H9 (cell line): ENCODE measurements at regions not wholly inside any gene's neighbourhood (a gene's known extent, or its start where the extent isn't known, plus 50 kb on each side); places are given as distances from the start of the nearest gene placed in this dataset.
A peak's percentile ranks its signal among the peaks of the same experiment; 100 is the strongest.

ENCODE experiments used
- DNase-seq: peaks from one replicate; pipeline ENCODE4 v3.0.0-alpha.2; 2017
- H2AFZ ChIP-seq: one replicate; pipeline ENCODE4 v1.6.1; 2013; ENCODE audit warnings: mild to moderate bottlenecking, low read length, control low read depth, moderate library complexity
- H2AK5ac ChIP-seq: 2 replicates; pipeline ENCODE4 v1.6.1; 2013; ENCODE audit warnings: low read length, control low read depth, mixed read lengths; ENCODE audit not compliant: insufficient read length
- H2BK120ac ChIP-seq: one replicate; pipeline ENCODE4 v1.6.1; 2013; ENCODE audit warnings: low read depth, mild to moderate bottlenecking, low read length, control low read depth, inconsistent platforms; ENCODE audit not compliant: poor library complexity, severe bottlenecking
- H2BK12ac ChIP-seq: 2 replicates; pipeline ENCODE4 v1.6.1; 2013; ENCODE audit warnings: low read length, control low read depth, mixed read lengths, low read depth; ENCODE audit not compliant: insufficient read length
- H2BK15ac ChIP-seq: 2 replicates; pipeline ENCODE4 v1.6.1; 2013; ENCODE audit warnings: low read depth, low read length, control low read depth
- H2BK20ac ChIP-seq: one replicate; pipeline ENCODE4 v1.6.1; 2013; ENCODE audit warnings: low read depth, mild to moderate bottlenecking, low read length, control low read depth, inconsistent platforms; ENCODE audit not compliant: poor library complexity, severe bottlenecking
- H2BK5ac ChIP-seq: 2 replicates; pipeline ENCODE4 v1.6.1; 2013; ENCODE audit warnings: low read length, control low read depth, mixed read lengths; ENCODE audit not compliant: insufficient read length
- H3K14ac ChIP-seq: 2 replicates; pipeline ENCODE4 v1.6.1; 2013; ENCODE audit warnings: low read length, control low read depth; ENCODE audit not compliant: insufficient read depth
- H3K18ac ChIP-seq: 2 replicates; pipeline ENCODE4 v1.6.1; 2013; ENCODE audit warnings: low read depth, mild to moderate bottlenecking, mixed read lengths, low read length, control low read depth; ENCODE audit not compliant: insufficient read length
- H3K23ac ChIP-seq: 2 replicates; pipeline ENCODE4 v1.6.1; 2013; ENCODE audit warnings: low read length, control low read depth, mixed read lengths, low read depth; ENCODE audit not compliant: insufficient read length
- H3K23me2 ChIP-seq: 2 replicates; pipeline ENCODE4 v1.6.1; 2013; ENCODE audit warnings: low read depth, mild to moderate bottlenecking, mixed read lengths, low read length, control low read depth; ENCODE audit not compliant: insufficient read length, poor library complexity, severe bottlenecking
- H3K27ac ChIP-seq: 2 replicates; pipeline ENCODE4 v1.5.1; 2013; ENCODE audit warnings: low read length, control low read depth, mixed read lengths, low read depth; ENCODE audit not compliant: insufficient read length
- H3K27me3 ChIP-seq: 2 replicates; pipeline ENCODE4 v1.6.1; 2013; ENCODE audit warnings: low read length, control low read depth, inconsistent platforms; ENCODE audit not compliant: insufficient read depth
- H3K4ac ChIP-seq: 2 replicates; pipeline ENCODE4 v1.6.1; 2013; ENCODE audit warnings: low read depth, mild to moderate bottlenecking, control low read depth, inconsistent platforms, low read length, moderate library complexity
- H3K4me1 ChIP-seq: 2 replicates; pipeline ENCODE4 v1.6.1; 2013; ENCODE audit warnings: low read length, control low read depth, inconsistent platforms; ENCODE audit not compliant: insufficient read depth
- H3K4me2 ChIP-seq: 2 replicates; pipeline ENCODE4 v1.6.1; 2013; ENCODE audit warnings: low read length, control low read depth, mixed read lengths; ENCODE audit not compliant: insufficient read length, insufficient read depth
- H3K56ac ChIP-seq: 2 replicates; pipeline ENCODE4 v1.6.1; 2013; ENCODE audit warnings: low read depth, mild to moderate bottlenecking, mixed read lengths, low read length, control low read depth; ENCODE audit not compliant: insufficient read length
- H3K79me1 ChIP-seq: 2 replicates; pipeline ENCODE4 v1.6.1; 2013; ENCODE audit warnings: low read depth, mild to moderate bottlenecking, moderate library complexity, low read length, control low read depth, inconsistent platforms; ENCODE audit not compliant: insufficient read depth, poor library complexity, severe bottlenecking
- H3K79me2 ChIP-seq: 2 replicates; pipeline ENCODE4 v1.6.1; 2013; ENCODE audit warnings: low read length, control low read depth, inconsistent platforms; ENCODE audit not compliant: insufficient read depth
- H3K9ac ChIP-seq: 2 replicates; pipeline ENCODE4 v1.6.1; 2013; ENCODE audit warnings: low read length, control low read depth, mixed read lengths; ENCODE audit not compliant: insufficient read length; ENCODE audit errors: extremely low read depth
- H3K9me3 ChIP-seq: one replicate; pipeline ENCODE4 v1.6.1; 2013; ENCODE audit warnings: low read depth, low read length, inconsistent platforms; ENCODE audit not compliant: control insufficient read depth
- H3T11ph ChIP-seq: one replicate; pipeline ENCODE4 v1.6.1; 2013; ENCODE audit warnings: mild to moderate bottlenecking, low read length, control low read depth, inconsistent platforms
- H4K20me1 ChIP-seq: one replicate; pipeline ENCODE4 v1.6.1; 2013; ENCODE audit not compliant: control insufficient read depth, insufficient read length, insufficient read depth
- H4K5ac ChIP-seq: 2 replicates; pipeline ENCODE4 v1.6.1; 2013; ENCODE audit warnings: low read depth, mild to moderate bottlenecking, mixed read lengths, low read length, control low read depth; ENCODE audit not compliant: insufficient read length
- H4K8ac ChIP-seq: replicated peaks from 2 replicates; pipeline ENCODE4 v1.6.1; 2013; ENCODE audit warnings: low read length, control low read depth, mixed read lengths, low read depth; ENCODE audit not compliant: insufficient read length
- H4K91ac ChIP-seq: 2 replicates; pipeline ENCODE4 v1.6.1; 2013; ENCODE audit warnings: low read depth, mild to moderate bottlenecking, moderate library complexity, mixed read lengths, low read length, control low read depth; ENCODE audit not compliant: insufficient read length
- H3K27ac Mint-ChIP-seq, 3 experiments: 2 replicates in 2 of 3; 3 replicates in 1 of 3; pipeline ENCODE4 v1.8.0; 2020 to 2021; ENCODE audit warnings: mixed read lengths in 3 of 3, mild to moderate bottlenecking in 1 of 3, moderate library complexity in 1 of 3
- H3K27me3 Mint-ChIP-seq: 2 replicates; pipeline ENCODE4 v1.8.0; 2021; ENCODE audit warnings: low read depth, mild to moderate bottlenecking, moderate library complexity, mixed read lengths
- H3K36me3 Mint-ChIP-seq, 3 experiments: 2 replicates in 2 of 3; 3 replicates in 1 of 3; pipeline ENCODE4 v1.8.0; 2020 to 2021; ENCODE audit warnings: low read depth in 3 of 3, mixed read lengths in 3 of 3; ENCODE audit not compliant: insufficient read depth in 1 of 3
- H3K4me1 Mint-ChIP-seq, 2 experiments: 2 replicates each; pipeline ENCODE4 v1.8.0; 2020; ENCODE audit warnings: mixed read lengths in 2 of 2
- H3K4me3 Mint-ChIP-seq, 2 experiments: 2 replicates in 1 of 2; 3 replicates in 1 of 2; pipeline ENCODE4 v1.8.0; 2020 to 2021; ENCODE audit warnings: mild to moderate bottlenecking in 2 of 2, mixed read lengths in 2 of 2, moderate library complexity in 1 of 2
- H3K9me3 Mint-ChIP-seq, 2 experiments: 2 replicates in 1 of 2; 3 replicates in 1 of 2; pipeline ENCODE4 v1.8.0; 2020; ENCODE audit warnings: mild to moderate bottlenecking in 2 of 2, mixed read lengths in 2 of 2, moderate library complexity in 1 of 2
- CTCF ChIP-seq: fragments of 200-600 bp; sonication (generic); conservative IDR thresholded peaks from 3 replicates; pipeline ENCODE4 v1.8.0; 2021; ENCODE audit warnings: antibody characterized with exemption, mild to moderate bottlenecking
- WGBS: extraction: QIAGEN DNeasy Blood & Tissue Kit; methylation state at CpG from one replicate; pipeline ENCODE4 v1.1.7; 2013; ENCODE audit warnings: missing lambda C conversion rate, low lambda C conversion rate, mixed read lengths; ENCODE audit not compliant: insufficient read length; ENCODE audit errors: extremely low coverage; 5-methylcytosine and 5-hydroxymethylcytosine counted together

GRCh38 chr3:181896605-181897004 is 184.9 kb downstream of the SOX2 start:
- no peaks in the 10 kb centered on the region for H3K27me3 ChIP-seq
- H3K56ac ChIP-seq = no peak overlapping the region
- H2BK15ac ChIP-seq = no peak overlapping the region
- H3K14ac ChIP-seq = no peak overlapping the region
- H3K23me2 ChIP-seq = no peaks in the 10 kb centered on the region
- no peak overlapping the region for H2BK5ac ChIP-seq
- H2AK5ac ChIP-seq = no peak overlapping the region
- no peak overlapping the region for H3T11ph ChIP-seq
- H4K8ac ChIP-seq = no peak overlapping the region
- no peak overlapping the region for H2BK12ac ChIP-seq
- no peak for DNase-seq
- Mint-ChIP-seq H3K4me3 (no peak overlapping the region), H3K27ac (peak overlapping the region in 1 of 3 experiments; percentile 42; a peak in 2 of 7 replicates), H3K36me3 (no peaks in the 10 kb centered on the region; a peak in 1 of 7 replicates), H3K9me3 (no peaks in the 10 kb centered on the region), H3K27me3 (no peaks in the 10 kb centered on the region), H3K4me1 (peaks cover 7% of the 10 kb centered on the region in 2 experiments)
- H3K4me2 ChIP-seq = no peak overlapping the region
- no peak overlapping the region for H3K18ac ChIP-seq
- no peak overlapping the region for H2BK20ac ChIP-seq
- H3K79me2 ChIP-seq = no peaks in the 10 kb centered on the region
- no peak overlapping the region for H3K4ac ChIP-seq
- no peak overlapping the region for H4K5ac ChIP-seq
- no peak for TF ChIP-seq CTCF
- H3K23ac ChIP-seq = no peak overlapping the region
- no peaks in the 10 kb centered on the region for H3K79me1 ChIP-seq
- H3K4me1 ChIP-seq = peaks cover 4% of the 10 kb centered on the region; the same call in 1 of the 2 replicates
- H2AFZ ChIP-seq = no peak overlapping the region
- H3K9ac ChIP-seq = no peak overlapping the region
- no peaks in the 10 kb centered on the region for H3K9me3 ChIP-seq
- H4K20me1 ChIP-seq = no peaks in the 10 kb centered on the region
- WGBS = no CpG with 5 or more reads among the region's 2 CpGs
- H3K27ac ChIP-seq = no peak overlapping the region
- H2BK120ac ChIP-seq = no peak overlapping the region
- no peak overlapping the region for H4K91ac ChIP-seq
